ENCODE measurements at regions not wholly inside any gene's neighbourhood (a gene's known extent, or its start where the extent isn't known, plus 50 kb on each side); places are given as distances from the start of the nearest gene placed in this dataset.

DNA sequence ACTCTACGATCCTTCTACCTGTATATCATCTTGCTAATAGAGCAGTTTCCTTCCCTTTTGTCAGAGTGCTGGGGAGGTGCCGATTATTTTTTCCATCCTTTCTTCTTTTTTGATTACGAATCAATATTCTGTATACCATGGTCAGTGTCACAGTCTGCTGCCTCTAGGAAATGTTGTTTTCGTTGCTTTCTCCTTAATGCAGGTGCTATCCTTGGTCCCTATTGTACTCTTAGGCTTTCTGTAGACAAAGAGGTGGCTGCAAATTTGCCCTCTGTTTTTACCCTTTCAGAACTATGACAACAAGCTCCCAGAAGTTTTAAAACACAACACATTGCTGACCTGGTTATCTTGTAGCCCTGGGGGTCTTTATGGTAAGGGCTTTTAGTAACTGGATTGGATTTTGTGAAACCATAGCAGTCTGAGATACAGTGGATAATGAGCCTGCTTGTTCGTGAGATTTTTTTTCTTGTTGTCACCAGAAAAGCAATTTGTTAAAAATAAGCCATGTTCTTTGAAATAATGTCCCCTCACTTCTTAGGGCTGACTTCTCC lies 430.3 kb upstream of the TPM1 start:
- no peak for DNase-seq (ENCODE audit: low spot score)

DNA sequence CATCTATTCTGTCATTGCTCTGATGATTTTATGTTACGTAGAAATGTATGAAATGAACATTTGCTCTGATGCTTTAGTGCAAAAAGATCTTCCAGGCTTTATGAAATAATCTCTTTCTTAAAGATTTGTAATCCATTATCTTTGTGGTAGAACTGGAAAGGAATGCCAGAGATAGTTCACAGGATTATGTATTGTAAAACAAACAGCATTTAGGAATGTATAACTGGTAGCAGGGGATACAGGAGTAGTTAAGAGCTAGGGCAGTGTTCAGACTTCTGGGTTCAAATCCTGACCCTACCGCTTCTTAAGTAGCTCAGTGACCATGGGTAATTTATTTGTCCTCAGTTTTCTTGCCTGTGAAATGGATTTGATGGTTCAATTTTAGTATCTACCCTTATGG lies 429.8 kb upstream of the TPM1 start:
- no peak for DNase-seq (ENCODE audit: low spot score)

DNA sequence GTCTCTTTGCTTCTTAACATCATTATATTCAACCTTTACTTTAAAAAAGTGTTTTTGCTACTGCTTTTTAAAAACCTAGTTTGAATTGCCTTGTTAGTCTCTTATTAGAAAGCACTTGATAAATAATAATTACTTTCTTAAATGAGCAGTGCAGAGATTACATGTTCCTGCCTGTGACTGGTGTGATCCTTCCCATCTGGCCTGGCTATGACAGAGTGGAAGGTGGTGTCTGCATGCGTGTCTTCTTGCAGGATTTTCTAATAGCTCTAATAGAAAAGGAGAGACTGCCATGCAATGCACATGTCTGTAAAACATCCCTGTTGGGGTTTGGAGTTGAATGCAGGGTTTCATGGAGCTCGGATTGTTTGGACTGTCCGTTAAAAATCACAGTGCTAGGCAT lies 425.8 kb upstream of the TPM1 start:
- no peak for DNase-seq (ENCODE audit: low spot score)

DNA sequence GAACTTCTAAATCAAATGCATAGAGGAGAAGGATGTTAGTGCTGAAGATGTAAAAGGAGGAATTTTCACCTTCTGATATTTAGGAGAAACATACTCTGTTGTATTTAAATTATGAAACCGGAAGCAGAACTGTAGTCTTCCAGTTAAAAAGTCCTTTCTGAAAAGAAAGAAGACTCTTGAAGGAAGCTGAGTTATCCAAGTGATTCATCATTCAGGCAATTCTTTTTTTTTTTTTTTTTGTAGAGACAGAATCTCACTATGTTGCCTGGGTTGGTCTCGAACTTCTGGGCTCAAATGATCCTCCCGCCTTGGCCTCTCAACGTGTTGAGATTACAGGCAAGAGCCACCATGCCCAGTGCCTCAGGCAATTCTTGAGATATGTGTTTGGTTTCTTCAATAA lies 424.8 kb upstream of the TPM1 start:
- no peak for DNase-seq (ENCODE audit: low spot score)

DNA sequence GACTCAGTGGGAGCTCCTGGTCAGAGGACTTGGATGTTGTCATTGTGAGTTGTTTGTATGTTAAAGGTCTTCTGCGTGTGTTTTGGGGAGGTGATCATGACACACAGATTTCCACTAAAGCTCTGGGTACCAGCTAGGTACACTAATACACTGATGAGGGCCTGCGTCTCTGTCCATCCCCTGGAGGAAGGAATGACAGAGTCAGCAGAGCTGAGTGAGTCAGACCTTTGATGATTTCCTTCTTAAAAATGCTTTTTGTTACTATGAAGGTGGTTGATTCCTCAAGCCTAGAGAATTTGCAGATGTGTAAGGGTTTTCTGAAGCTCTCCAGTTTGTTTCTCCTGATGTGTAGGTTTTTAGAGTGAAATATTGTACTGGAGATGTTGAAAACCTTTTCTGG lies 424.1 kb upstream of the TPM1 start:
- no peak for DNase-seq (ENCODE audit: low spot score)

DNA sequence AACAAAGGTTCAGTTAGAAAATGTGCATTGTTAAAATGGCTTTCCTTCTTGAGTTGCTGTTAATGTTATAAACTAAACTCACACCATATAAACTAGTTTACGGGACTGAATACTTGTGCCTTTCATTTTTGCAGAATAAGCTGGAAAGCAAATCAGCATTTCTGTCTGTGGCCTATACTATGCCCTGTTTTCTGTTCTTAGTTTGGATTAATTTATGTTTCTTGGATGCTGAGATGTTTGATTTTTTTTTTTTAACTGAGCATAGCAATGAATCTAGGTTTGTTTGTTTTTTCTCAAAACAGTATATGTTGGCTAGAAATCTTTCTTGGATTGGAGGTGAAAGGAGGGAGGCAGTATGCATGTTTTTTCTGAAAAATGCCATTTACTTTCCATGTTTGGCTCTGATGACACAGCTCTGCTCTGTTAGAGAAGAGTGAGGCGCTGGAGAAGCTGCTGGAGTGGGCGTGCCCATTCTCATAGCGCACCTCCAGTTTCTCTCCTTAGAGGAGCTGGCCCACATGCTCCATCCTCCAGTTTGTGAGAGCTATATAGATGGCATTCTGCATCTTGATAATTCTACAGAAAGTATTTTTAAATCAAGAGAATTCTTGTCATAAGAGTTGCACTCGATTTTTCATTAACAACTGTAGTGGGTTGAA lies 423.6 kb upstream of the TPM1 start:
- DNase-seq (ENCODE audit: low spot score): no peak

DNA sequence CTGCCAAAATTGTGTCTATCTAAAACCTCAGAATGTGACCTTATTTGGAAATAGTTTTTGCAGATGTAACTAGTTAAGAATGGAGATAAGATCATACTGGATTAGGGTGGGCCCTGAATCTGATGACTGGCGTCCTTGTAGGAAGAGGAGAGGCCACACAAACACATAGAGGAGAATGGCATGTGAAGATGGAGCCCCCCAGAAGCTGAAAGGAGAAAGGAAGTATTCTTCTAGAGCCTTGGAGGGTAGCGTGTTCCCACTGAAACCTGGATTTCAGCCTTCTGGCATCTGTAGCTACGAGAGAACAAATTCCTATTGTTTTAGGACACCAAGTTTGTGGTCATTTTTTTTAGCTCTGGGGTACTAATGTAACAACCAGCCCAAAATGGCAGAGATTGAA lies 423.0 kb upstream of the TPM1 start:
- no peak for DNase-seq (ENCODE audit: low spot score)

DNA sequence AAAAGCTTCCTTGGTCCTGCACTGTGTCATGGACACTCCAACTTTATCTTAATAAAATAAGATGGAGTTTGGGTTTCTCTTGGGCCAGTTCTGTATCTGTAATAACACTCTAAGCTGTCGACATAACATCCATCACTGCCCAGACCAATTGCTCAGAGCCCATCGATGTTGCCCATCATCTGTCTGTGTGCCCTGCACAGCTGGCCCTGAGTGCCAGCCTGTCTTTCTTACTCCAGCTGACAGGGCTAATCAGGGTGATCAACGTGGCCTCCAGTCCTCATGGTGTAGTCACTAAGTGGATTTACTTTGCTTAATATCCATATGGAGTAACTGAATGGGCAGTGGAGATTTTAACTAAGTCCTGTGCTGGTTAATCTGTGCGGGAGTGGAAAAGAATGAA lies 419.8 kb upstream of the TPM1 start:
- no peak for DNase-seq (ENCODE audit: low spot score)

DNA sequence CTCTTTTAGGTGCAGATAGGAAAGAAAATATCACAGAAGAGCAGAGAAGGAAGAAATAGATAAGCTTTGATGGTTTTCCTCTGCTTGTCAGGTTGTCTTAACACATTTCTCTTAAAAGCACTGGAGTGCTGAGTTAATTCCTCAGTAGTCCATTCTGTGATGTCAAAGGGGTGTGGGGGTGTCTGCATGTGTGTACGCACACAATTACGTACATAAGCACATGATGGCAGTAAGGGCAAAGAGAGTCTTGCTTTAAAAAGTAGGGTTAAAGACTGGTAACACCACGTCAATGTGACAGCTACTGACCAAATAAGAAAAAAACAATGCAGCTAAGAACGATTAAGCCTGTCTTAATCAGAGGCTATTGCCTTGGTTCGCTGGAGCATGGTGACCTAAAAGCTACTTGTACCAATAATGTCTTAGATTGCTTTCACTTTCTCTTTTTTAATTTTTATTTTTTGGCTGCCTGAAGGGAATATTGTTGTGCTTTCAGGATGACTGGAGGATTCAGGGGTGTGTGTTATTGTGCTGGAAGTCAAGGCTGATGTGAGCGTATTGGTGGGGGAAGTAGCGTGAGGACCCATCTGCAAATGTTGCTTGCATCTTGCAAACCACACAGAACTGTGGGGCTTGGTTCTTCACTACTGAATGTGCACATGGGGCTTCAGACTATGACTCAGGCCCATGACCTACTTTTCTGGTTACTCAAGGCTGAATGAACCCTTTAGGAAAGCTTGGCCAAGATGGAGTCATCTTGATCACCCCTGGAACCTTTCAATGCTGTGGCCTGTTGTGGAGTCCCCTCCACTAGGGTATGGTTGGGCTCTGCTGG lies 417.8 kb upstream of the TPM1 start:
- DNase-seq (ENCODE audit: low spot score): no peak

DNA sequence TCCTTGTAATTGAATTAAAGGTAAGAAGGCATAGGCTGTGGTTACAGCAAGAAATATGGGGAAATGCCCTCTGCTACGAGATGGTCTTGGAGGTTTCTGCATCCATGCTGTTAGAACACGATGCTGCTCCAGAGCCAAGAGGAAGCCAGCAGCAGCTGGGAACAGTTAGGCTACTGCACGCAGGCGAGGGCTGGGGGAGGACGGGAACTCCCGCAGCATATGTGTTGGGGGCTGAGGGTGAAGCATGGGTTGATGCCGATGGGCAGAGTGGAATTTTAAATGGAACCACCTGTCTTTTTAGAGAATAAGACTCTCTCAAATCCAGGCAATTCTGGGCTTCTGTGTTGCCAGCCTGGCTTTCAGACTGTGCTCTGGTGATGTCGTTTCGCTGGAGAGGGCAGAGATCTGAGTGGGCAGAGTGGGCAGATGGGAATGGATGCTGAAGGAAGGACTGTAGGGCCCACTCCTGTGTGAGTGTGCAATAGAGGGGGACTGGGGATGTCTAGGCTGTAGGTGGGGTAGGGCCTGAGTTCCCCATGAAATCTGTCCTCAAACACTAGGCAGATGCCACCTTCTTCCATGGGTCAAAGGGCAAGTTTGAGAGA lies 417.0 kb upstream of the TPM1 start:
- DNase-seq (ENCODE audit: low spot score): no peak

DNA sequence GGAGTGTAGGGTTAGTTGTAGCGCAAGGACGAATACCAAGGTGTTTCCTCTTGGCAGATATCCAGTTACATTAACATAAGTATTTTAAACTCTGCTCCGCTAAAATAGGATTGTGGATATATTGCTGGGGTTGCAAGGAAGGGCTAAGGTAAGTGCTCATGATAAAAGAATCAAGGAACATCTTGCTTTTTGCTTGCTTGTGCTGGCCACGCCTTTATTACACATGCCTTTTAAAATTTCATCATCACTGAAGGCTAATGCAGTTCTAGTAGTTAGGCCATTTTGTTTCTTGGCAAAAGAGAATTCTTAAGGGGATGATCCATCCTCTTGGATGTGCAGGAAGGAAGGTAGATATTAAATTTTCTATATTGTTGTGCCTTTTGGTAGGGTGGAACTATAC lies 415.6 kb upstream of the TPM1 start:
- no peak for DNase-seq (ENCODE audit: low spot score)

DNA sequence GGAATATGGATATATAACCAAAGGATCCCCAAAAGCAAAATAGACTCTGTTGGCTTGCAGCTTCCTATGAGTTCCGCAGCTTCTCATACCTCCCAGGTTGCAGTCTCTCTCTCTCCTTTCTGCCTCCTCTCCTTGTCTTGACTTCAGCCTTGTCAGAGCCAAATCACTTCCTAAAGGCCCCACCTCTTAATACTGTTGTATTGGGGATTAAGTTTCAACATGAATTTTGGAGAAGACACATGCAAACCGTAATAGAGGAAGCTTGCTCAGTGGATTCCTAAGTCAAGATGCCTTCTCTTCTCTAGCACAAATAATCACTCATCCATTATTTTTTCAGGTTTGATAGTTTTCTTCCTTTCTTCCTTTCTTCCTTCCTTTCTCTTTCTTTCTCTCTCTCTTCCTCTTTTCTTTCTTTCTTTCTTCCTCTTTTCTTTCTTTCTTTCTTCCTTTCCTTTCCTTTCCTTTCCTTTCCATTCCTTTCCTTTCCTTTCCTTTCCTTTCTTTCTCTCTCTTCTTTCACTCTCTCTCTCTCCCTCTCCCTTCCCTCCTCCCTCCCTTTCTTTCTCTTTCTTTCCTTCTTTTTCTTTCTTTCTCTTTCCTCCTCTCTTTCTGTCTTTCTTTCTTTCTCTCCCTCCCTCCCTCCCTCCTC lies 411.3 kb upstream of the TPM1 start:
- DNase-seq (ENCODE audit: low spot score): no peak

DNA sequence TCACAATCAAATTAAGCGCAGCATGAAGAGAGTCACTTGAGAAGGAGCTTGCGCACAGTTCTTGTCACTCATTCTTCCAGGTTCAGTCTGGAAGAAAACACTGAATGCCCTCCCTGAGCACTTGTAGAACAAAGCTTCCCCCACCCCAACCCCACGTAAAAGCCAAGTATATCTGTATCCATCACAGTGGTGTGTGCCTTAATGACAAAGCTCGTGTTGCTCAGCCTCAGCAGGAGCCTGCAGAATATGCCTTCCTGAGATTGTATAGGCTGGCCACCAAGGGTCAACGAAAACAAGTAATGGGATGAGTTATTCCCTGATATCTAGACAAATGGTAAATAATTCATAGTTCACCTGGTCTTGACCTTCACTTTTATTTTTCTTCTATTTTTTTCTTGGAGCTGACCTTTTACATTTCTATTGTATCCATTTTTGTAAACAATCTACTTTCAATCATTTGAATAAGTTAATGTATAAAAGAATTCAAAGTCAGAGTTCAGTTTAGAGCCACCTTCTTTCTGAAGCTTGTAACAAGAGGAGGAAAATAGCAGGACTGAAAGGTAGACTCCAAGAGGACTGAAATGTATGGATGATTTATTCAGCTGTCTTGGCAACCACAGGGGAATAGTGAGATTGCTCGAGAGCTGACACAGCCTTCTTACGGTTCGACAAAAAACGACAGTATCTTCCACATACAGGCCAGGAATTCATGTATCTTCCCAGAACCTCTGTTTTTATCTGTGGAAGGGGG lies 405.5 kb upstream of the TPM1 start:
- DNase-seq (ENCODE audit: low spot score): no peak

DNA sequence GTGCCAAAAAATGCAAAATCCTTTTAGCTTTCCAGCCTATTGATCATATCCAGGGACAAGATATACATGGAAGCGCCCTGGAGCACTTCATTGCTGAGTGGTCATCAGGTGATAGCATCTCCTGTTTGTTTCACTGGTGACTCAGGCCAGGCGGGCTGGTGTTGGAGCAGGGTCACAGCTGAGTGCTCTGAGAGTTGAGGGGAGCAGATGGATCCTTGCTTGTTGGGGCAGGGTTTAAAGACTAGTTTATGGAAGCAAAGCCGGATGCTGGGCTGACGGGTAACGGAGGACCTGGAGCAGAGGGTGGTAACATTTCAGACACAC lies 405.0 kb upstream of the TPM1 start:
- DNase-seq (ENCODE audit: low spot score): no peak

DNA sequence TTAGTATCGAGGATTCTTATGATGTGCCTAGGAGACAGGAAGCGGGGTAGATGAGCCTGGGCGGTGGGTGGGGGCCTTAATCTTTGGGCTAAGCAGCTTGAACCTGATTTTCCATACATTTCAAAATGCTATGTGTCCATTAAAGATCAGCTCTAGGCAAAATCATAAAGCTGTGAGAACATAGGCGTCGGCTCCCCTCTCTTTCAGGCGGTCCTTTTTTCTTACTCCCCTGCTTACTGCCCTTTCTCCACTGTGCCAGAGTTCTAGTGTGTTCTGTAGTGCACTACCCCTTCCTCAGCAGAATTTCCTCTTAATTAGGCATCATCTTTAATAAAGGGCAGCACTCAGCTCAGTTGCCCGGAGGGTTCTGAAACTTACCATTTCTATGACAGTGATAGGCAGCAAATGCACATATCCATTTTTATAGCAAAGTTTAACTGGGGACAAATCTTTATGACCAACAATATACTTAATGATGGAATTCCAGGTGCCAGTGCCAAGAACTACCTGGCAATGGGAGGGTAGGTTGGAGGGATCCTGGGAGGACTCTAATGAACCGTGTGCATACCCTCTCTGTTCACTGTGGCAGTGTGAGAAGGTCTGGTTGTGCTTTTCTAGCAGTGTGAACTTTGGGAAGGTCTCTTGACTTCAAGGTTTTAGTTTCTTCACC lies 404.5 kb upstream of the TPM1 start:
- DNase-seq (ENCODE audit: low spot score): no peak

DNA sequence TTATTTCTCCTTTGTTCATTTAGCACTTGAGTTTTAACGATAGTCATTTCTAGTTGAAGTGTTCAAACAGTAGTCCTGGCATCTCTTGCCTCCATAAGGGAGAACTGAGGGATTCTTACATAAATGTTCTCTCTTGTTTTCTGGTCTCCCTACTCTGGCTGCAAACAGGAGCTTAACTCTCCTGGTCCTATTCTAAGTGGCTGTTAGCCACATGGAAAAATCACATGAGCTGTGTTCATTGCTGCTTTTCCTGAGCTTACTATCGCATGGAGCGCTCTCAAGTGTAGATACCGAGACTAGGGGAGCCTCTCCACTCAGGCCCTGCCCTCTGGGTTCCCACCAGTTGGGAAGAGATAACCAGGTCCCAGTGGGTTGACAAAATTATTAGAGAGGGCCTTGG lies 403.1 kb upstream of the TPM1 start:
- no peak for DNase-seq (ENCODE audit: low spot score)

DNA sequence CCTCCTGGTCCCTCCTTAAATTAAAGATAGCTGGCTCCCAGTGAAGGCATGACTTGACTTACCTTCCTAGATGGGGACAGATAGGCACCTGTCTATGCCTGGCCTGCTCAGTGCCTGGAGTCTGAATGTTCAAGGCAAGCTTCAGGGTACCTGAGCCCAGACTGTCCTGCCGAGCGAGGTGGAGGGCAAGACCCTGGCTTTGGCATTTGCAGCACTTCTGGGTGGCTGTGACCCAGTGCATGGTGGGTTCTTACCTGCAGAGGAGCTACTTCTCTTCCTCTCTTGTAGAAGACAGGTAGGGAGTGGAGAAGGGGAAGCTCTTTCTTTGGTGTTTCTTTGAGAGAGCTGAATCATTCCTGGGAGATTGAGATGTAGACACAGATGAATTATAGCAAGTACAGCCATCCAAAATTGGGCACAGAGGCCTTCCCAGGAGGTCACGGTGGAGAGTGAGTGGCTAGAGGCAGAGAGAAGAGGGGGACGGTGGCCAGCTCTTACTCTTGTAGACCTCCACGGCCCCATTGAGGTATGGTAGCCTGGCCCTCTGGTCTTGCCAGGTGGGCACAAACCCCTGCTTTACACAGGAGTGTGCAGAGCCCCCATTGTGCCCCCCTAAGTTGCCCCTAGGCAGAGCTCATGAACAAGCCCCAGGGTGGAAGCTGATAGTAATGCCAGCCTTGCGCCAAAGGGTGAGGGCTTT lies 402.5 kb upstream of the TPM1 start:
- DNase-seq (ENCODE audit: low spot score): no peak

DNA sequence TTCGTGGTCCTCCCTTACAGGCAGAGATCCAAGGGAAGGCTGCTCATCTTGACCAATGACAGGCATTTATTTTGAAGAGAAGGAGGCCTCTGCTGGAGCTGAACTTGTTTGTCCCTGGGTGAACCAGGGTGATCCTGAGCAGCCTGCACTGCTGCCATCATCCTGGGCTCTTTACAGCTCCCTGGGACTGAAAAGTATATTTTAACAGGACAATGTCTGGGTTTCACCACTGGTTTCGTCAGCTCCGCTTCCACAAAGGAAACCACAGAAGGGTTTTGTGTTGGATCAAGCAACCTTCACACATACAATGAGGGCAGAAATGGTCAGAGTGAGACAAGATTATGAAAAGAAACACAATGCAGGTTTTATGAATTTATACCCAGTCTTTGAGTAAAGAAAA lies 400.7 kb upstream of the TPM1 start:
- DNase-seq (ENCODE audit: low spot score): no peak

DNA sequence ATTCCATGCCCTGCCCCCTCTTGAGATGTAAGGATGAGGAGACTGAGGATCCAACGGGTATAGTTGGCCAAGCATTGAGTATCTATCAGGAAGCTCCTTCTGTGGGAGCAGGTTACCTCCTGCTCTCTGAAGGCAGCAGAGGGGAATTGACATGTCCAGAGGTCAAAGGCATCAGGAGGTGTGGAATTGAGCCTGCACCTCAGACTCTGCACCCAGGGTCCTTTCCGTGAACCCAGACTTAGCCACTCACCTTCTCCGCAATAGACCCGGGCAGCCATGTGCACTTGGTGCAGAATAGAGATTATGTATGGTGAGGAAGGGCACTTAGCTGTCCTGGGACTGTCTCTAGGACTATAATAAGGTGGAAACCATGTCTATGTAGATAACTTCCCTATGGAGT lies 399.0 kb upstream of the TPM1 start:
- no peak for DNase-seq (ENCODE audit: low spot score)

DNA sequence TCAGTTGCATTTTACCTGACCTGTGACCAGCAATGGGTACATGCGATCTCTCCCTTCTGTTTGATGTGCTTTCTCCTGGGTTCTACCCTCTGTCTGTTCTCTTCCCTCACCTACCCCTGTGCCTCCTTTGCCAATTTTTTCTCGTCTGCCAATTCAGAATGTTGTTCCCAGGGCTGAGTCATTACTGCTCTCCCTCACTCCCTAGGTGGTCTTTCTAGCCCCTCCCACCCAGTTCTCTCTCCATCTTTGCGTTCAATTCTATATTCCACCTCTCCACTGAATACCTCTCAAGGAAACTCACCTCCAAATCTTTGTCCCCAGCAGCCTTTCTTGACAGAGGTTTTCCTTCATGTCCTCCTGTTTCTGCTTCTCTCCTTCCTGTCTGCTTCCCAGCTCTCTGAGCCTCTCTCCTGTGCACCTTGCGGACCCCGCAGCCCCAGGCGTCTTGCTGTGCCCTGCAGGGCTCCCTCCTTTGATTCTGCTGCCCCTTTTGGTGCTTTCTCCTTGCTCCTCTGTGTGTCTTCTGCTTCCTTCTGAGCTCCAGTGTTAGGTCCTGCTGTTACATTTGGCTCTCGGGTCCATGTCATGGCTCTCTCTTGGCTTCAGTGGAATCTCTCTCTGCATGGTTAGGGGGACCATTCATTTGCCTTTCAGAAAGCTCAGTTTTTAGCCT lies 398.2 kb upstream of the TPM1 start:
- no peak for DNase-seq (ENCODE audit: low spot score)

Measured in germinal center (tissue), 1 donor.